ENCODE measurements at regions not wholly inside any gene's neighbourhood (a gene's known extent, or its start where the extent isn't known, plus 50 kb on each side); places are given as distances from the start of the nearest gene placed in this dataset.
"Not testable (repeated sequence)": the region's sequence is repeated elsewhere in the genome, so short reads cannot be mapped to it uniquely, and the experiment has no call there.

DNA sequence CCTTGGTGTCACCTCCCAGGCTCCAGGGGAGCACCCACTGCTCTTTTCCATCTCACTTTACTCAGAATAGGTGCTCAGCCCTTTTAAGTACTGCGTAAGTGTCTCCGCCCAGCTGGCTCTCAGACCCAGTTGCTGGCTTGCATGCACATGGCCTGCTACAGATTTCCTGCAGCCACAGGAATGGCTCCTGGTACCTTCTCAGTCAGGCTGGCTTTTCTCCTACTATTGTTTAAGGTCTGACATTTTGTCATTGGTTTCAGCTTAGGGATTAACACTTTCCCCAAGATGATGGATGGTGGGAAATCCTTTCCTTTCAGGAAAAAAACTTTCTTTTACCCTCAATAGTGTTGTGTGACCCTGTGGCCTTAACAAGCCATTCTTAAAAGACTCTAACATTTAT, 1652.3 kb upstream of the WWC1 start:
- no peak overlapping the region for H2AFZ ChIP-seq (ENCODE audit: low read depth, low read length, severe bottlenecking)
- no peaks in the 10 kb centered on the region for H3K9me2 ChIP-seq (replicated peaks; ENCODE audit: insufficient read depth, low read length)
- H3K4me3 ChIP-seq (ENCODE audit: insufficient read depth, low read length, poor library complexity, severe bottlenecking): no peak overlapping the region
- H3F3A ChIP-seq (ENCODE audit: insufficient read depth): no peaks in the 10 kb centered on the region
- H3K9me3 ChIP-seq (ENCODE audit: insufficient read depth, low read length): no peaks in the 10 kb centered on the region
- TF ChIP-seq, protein P1, sequence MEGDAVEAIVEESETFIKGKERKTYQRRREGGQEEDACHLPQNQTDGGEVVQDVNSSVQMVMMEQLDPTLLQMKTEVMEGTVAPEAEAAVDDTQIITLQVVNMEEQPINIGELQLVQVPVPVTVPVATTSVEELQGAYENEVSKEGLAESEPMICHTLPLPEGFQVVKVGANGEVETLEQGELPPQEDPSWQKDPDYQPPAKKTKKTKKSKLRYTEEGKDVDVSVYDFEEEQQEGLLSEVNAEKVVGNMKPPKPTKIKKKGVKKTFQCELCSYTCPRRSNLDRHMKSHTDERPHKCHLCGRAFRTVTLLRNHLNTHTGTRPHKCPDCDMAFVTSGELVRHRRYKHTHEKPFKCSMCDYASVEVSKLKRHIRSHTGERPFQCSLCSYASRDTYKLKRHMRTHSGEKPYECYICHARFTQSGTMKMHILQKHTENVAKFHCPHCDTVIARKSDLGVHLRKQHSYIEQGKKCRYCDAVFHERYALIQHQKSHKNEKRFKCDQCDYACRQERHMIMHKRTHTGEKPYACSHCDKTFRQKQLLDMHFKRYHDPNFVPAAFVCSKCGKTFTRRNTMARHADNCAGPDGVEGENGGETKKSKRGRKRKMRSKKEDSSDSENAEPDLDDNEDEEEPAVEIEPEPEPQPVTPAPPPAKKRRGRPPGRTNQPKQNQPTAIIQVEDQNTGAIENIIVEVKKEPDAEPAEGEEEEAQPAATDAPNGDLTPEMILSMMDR (IDR thresholded peaks at IDR 0.05; ENCODE audit: insufficient read depth, low read length, poor library complexity, severe bottlenecking): no peak
- TF ChIP-seq EZH2phosphoT487 (conservative IDR thresholded peaks at IDR 0.05; ENCODE audit: low read length): no peak
- no peak overlapping the region for H3K9ac ChIP-seq (ENCODE audit: low read length)
- no peaks in the 10 kb centered on the region for H4K20me1 ChIP-seq (ENCODE audit: low read depth, low read length)
- no peak overlapping the region for H3K4me2 ChIP-seq (ENCODE audit: low read depth, low read length, poor library complexity, severe bottlenecking)
- H3K27ac ChIP-seq (ENCODE audit: low read depth, low read length): no peak overlapping the region
- no peaks in the 10 kb centered on the region for H3K79me2 ChIP-seq (ENCODE audit: insufficient read depth, low read length)
- no peaks in the 10 kb centered on the region for H3K36me3 ChIP-seq (ENCODE audit: low read length)
- no peaks in the 10 kb centered on the region for H3K27me3 ChIP-seq (ENCODE audit: low read length)

DNA sequence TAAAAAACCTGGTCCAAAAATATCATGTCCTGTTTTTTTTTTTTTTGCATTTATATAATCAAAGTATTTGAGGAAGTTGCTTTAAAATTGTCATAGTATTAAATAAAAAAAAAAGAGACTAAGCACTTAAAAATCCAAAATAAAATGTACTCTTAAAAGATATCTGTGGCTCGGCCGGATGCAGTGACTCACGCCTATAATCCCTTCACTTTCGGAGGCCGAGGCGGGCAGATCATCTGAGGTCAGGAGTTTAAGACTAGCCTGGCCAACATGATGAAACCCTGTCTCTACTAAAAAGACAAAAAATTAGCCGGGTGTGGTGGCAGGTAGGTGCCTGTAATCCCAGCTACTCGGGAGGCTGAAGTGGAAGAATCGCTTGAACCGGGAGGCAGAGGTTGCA, 1651.3 kb upstream of the WWC1 start:
- not testable (repeated sequence) for H3K27ac ChIP-seq (ENCODE audit: low read depth, low read length); H3F3A ChIP-seq (ENCODE audit: insufficient read depth)

DNA sequence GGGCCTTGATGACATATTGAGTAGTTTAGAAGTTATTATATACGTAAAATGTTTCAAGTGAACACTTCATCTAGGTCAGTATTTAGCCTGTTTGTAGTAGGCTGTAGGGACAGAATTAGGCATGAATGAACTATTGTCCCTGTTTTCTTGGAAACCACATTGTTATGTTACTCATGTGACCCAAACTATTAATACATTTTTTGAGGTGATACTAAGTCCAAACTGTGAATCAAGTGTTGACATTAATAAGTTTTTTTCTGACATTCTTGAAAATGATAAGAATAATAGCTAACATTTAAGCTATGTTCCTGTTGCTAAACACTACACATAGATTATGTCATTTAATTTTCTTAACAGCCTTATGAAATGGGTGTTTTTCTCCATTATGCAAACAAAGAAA, 1642.7 kb upstream of the WWC1 start:
- Histone ChIP-seq H3F3A (ENCODE audit: insufficient read depth) (no peaks in the 10 kb centered on the region), H3K9ac (ENCODE audit: low read length) (no peak overlapping the region), H3K27me3 (ENCODE audit: low read length) (no peaks in the 10 kb centered on the region), H2AFZ (ENCODE audit: low read depth, low read length, severe bottlenecking) (no peak overlapping the region), H3K27ac (ENCODE audit: low read depth, low read length) (no peak overlapping the region), H3K4me3 (ENCODE audit: insufficient read depth, low read length, poor library complexity, severe bottlenecking) (no peak overlapping the region), H4K20me1 (ENCODE audit: low read depth, low read length) (no peaks in the 10 kb centered on the region), H3K4me2 (ENCODE audit: low read depth, low read length, poor library complexity, severe bottlenecking) (no peak overlapping the region), H3K79me2 (ENCODE audit: insufficient read depth, low read length) (no peaks in the 10 kb centered on the region), H3K36me3 (ENCODE audit: low read length) (no peaks in the 10 kb centered on the region), H3K9me3 (ENCODE audit: insufficient read depth, low read length) (no peaks in the 10 kb centered on the region), H3K9me2 (replicated peaks; ENCODE audit: insufficient read depth, low read length) (no peaks in the 10 kb centered on the region)
- TF ChIP-seq, protein P1 (IDR thresholded peaks at IDR 0.05; ENCODE audit: insufficient read depth, low read length, poor library complexity, severe bottlenecking): no peak
- TF ChIP-seq EZH2phosphoT487 (conservative IDR thresholded peaks at IDR 0.05; ENCODE audit: low read length): no peak

More for the DNA sequence above, 1651.3 kb upstream of the WWC1 start:
- not testable (repeated sequence) for H3K27me3 ChIP-seq (ENCODE audit: low read length); H3K79me2 ChIP-seq (ENCODE audit: insufficient read depth, low read length); H3K9me2 ChIP-seq (replicated peaks; ENCODE audit: insufficient read depth, low read length); H3K9ac ChIP-seq (ENCODE audit: low read length); H4K20me1 ChIP-seq (ENCODE audit: low read depth, low read length); H3K4me2 ChIP-seq (ENCODE audit: low read depth, low read length, poor library complexity, severe bottlenecking); H3K36me3 ChIP-seq (ENCODE audit: low read length); H2AFZ ChIP-seq (ENCODE audit: low read depth, low read length, severe bottlenecking); H3K9me3 ChIP-seq (ENCODE audit: insufficient read depth, low read length); H3K4me3 ChIP-seq (ENCODE audit: insufficient read depth, low read length, poor library complexity, severe bottlenecking)

DNA sequence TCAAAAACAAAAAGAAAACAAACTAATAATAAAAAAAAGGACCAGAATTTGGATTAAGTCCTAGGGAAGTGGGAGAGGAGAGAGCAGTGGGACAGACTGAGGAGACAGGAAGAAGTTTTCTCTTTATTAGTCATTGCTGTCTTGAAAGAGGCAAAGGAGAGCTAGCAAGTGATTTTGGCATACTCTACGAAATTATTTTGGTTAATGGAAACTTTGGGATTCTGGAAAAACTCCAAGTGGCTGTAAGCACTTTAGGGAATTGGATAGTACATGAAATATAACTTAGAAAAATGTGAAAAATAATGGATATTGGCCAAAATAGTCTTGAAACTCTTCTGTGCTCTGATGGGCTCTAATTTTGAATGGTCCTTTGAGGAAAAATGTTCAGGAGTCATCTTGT, 1641.8 kb upstream of the WWC1 start:
- H3K9me2 ChIP-seq (replicated peaks; ENCODE audit: insufficient read depth, low read length): no peaks in the 10 kb centered on the region
- H3K9me3 ChIP-seq (ENCODE audit: insufficient read depth, low read length): no peaks in the 10 kb centered on the region
- no peaks in the 10 kb centered on the region for H3K79me2 ChIP-seq (ENCODE audit: insufficient read depth, low read length)
- no peaks in the 10 kb centered on the region for H3K27me3 ChIP-seq (ENCODE audit: low read length)
- no peak overlapping the region for H2AFZ ChIP-seq (ENCODE audit: low read depth, low read length, severe bottlenecking)
- H3K4me2 ChIP-seq (ENCODE audit: low read depth, low read length, poor library complexity, severe bottlenecking): no peak overlapping the region
- no peak for TF ChIP-seq EZH2phosphoT487 (conservative IDR thresholded peaks at IDR 0.05; ENCODE audit: low read length)
- no peak overlapping the region for H3K4me3 ChIP-seq (ENCODE audit: insufficient read depth, low read length, poor library complexity, severe bottlenecking)
- H3K27ac ChIP-seq (ENCODE audit: low read depth, low read length): no peak overlapping the region
- no peaks in the 10 kb centered on the region for H3F3A ChIP-seq (ENCODE audit: insufficient read depth)
- no peaks in the 10 kb centered on the region for H3K36me3 ChIP-seq (ENCODE audit: low read length)
- no peak overlapping the region for H3K9ac ChIP-seq (ENCODE audit: low read length)
- H4K20me1 ChIP-seq (ENCODE audit: low read depth, low read length): no peaks in the 10 kb centered on the region

Measured in SU-DHL-6 (cell line).